ENCODE measurements at regions not wholly inside any gene's neighbourhood (a gene's known extent, or its start where the extent isn't known, plus 50 kb on each side); places are given as distances from the start of the nearest gene placed in this dataset.

DNA sequence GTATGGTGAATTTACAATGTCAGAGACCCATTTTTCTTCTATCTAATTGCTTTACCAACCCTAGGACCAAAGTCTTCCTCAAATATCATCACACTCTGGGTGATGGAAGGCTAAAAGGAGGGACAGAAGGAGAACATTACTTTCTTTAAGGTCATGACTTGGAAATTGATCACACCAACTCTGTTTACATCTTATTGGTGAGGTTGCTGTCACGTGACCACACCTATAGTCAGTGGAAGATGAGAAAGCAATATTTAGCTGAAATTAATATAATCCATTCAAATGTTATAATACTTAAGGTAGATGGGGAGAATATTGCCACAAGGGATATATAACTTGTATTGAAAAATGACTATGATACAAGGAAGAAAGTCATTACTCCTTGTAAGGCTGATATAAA lies 183.6 kb upstream of the SMIM30 start:
- H3K9me2 ChIP-seq (ENCODE audit: insufficient read depth, low read length), result no peaks in the 10 kb centered on the region
- CTCF ChIA-PET (ENCODE audit: unreplicated experiment), result no interaction called here

DNA sequence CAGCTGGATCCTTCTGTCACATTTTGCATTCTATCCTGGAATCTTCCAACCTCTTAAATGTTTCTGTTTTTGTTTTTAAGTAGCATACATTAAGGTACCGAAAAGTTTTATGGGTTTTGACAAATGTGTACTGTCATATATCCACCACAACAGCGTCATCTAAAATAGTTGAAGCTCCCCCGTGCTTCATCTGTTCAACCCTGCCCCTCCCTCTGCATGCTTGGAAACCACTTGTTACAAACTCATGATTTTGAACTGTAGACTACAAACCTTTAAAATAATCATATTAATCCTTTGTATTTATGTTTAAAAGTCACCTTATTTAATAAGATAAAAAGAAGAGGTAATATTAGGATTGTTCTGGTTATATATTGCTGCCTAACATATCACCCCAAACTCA lies 182.8 kb upstream of the SMIM30 start:
- H3K36me3 ChIP-seq (ENCODE audit: insufficient read depth, low read length), result no peaks in the 10 kb centered on the region
- H3K27ac ChIP-seq (ENCODE audit: low read depth, low read length, poor library complexity, severe bottlenecking), result no peak overlapping the region
- TF ChIP-seq, protein P1, sequence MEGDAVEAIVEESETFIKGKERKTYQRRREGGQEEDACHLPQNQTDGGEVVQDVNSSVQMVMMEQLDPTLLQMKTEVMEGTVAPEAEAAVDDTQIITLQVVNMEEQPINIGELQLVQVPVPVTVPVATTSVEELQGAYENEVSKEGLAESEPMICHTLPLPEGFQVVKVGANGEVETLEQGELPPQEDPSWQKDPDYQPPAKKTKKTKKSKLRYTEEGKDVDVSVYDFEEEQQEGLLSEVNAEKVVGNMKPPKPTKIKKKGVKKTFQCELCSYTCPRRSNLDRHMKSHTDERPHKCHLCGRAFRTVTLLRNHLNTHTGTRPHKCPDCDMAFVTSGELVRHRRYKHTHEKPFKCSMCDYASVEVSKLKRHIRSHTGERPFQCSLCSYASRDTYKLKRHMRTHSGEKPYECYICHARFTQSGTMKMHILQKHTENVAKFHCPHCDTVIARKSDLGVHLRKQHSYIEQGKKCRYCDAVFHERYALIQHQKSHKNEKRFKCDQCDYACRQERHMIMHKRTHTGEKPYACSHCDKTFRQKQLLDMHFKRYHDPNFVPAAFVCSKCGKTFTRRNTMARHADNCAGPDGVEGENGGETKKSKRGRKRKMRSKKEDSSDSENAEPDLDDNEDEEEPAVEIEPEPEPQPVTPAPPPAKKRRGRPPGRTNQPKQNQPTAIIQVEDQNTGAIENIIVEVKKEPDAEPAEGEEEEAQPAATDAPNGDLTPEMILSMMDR (conservative IDR thresholded peaks at IDR 0.05; ENCODE audit: low read length), result no peak
- TF ChIP-seq EZH2phosphoT487 (IDR thresholded peaks at IDR 0.05; ENCODE audit: borderline replicate concordance, low read depth, low read length), result no peak
- no peaks in the 10 kb centered on the region for H3K4me1 ChIP-seq (ENCODE audit: insufficient read depth, low read length, poor library complexity, severe bottlenecking)
- H3K4me2 ChIP-seq (ENCODE audit: low read length), result no peak overlapping the region
- no peaks in the 10 kb centered on the region for H3K9me3 ChIP-seq (ENCODE audit: low read length)
- ChIA-PET POLR2A (no interaction called here), CTCF (ENCODE audit: unreplicated experiment) (no interaction called here)
- H4K20me1 ChIP-seq (ENCODE audit: insufficient read depth, low read length), result no peaks in the 10 kb centered on the region
- DNase-seq (ENCODE audit: low spot score), result no peak
- intact Hi-C loops (cut with micrococcal nuclease; ENCODE audit: unreplicated experiment), result no loop called here
- BruUV-seq (replicated peaks), result no TSS peak
- H3K9me2 ChIP-seq (ENCODE audit: insufficient read depth, low read length), result no peaks in the 10 kb centered on the region
- H3K79me2 ChIP-seq (ENCODE audit: insufficient read depth, low read depth, low read length), result no peaks in the 10 kb centered on the region
- no peak overlapping the region for H3K4me3 ChIP-seq (ENCODE audit: low read depth, low read length, poor library complexity, severe bottlenecking)
- H2AFZ ChIP-seq (ENCODE audit: low read length), result no peak overlapping the region

More for the DNA sequence above, 183.6 kb upstream of the SMIM30 start:
- POLR2A ChIA-PET, result interaction anchor here (0.7 kb wide), 1 partner anchor 147 kb away, joined by 3 read pairs; no protein-coding TSS in a partner anchor
- BruUV-seq (replicated peaks), result no TSS peak
- H2AFZ ChIP-seq (ENCODE audit: low read length), result no peak overlapping the region
- no peak for TF ChIP-seq EZH2phosphoT487 (IDR thresholded peaks at IDR 0.05; ENCODE audit: borderline replicate concordance, low read depth, low read length)
- TF ChIP-seq, protein P1 (conservative IDR thresholded peaks at IDR 0.05; ENCODE audit: low read length), result no peak
- H3K4me1 ChIP-seq (ENCODE audit: insufficient read depth, low read length, poor library complexity, severe bottlenecking), result no peaks in the 10 kb centered on the region
- H3K36me3 ChIP-seq (ENCODE audit: insufficient read depth, low read length), result no peaks in the 10 kb centered on the region
- no peaks in the 10 kb centered on the region for H3K9me3 ChIP-seq (ENCODE audit: low read length)
- no peak for DNase-seq (ENCODE audit: low spot score)
- intact Hi-C loops (cut with micrococcal nuclease; ENCODE audit: unreplicated experiment), result no loop called here
- H3K4me2 ChIP-seq (ENCODE audit: low read length), result no peak overlapping the region
- H3K4me3 ChIP-seq (ENCODE audit: low read depth, low read length, poor library complexity, severe bottlenecking), result no peak overlapping the region
- no peaks in the 10 kb centered on the region for H3K79me2 ChIP-seq (ENCODE audit: insufficient read depth, low read depth, low read length)
- H4K20me1 ChIP-seq (ENCODE audit: insufficient read depth, low read length), result no peaks in the 10 kb centered on the region
- no peak overlapping the region for H3K27ac ChIP-seq (ENCODE audit: low read depth, low read length, poor library complexity, severe bottlenecking)

- POLR2A ChIA-PET, result interaction anchor here (1.2 kb wide), 1 partner anchor 11 kb away, joined by 5 read pairs; no protein-coding TSS in a partner anchor
- no peaks in the 10 kb centered on the region for H3K9me3 ChIP-seq (ENCODE audit: low read length)
- no peaks in the 10 kb centered on the region for H3K79me2 ChIP-seq (ENCODE audit: insufficient read depth, low read depth, low read length)
- CTCF ChIA-PET (ENCODE audit: unreplicated experiment), result no interaction called here
- H3K4me3 ChIP-seq (ENCODE audit: low read depth, low read length, poor library complexity, severe bottlenecking), result no peak overlapping the region
- H3K27ac ChIP-seq (ENCODE audit: low read depth, low read length, poor library complexity, severe bottlenecking), result no peak overlapping the region
- H3K36me3 ChIP-seq (ENCODE audit: insufficient read depth, low read length), result no peaks in the 10 kb centered on the region
- DNase-seq (ENCODE audit: low spot score), result no peak
- TF ChIP-seq EZH2phosphoT487 (IDR thresholded peaks at IDR 0.05; ENCODE audit: borderline replicate concordance, low read depth, low read length), result no peak
- TF ChIP-seq, protein P1 (conservative IDR thresholded peaks at IDR 0.05; ENCODE audit: low read length), result no peak
- intact Hi-C loops (cut with micrococcal nuclease; ENCODE audit: unreplicated experiment), result no loop called here
- H3K4me1 ChIP-seq (ENCODE audit: insufficient read depth, low read length, poor library complexity, severe bottlenecking), result no peaks in the 10 kb centered on the region
- no peak overlapping the region for H2AFZ ChIP-seq (ENCODE audit: low read length)
- H3K4me2 ChIP-seq (ENCODE audit: low read length), result no peak overlapping the region
- BruUV-seq (replicated peaks), result no TSS peak
- no peaks in the 10 kb centered on the region for H4K20me1 ChIP-seq (ENCODE audit: insufficient read depth, low read length)
- no peaks in the 10 kb centered on the region for H3K9me2 ChIP-seq (ENCODE audit: insufficient read depth, low read length)
Observed at GRCh38 chr7:113299748-113300147, 181.4 kb upstream of the SMIM30 start.

Measured in OCI-LY7 (cell line).